Stimulated activated CD4-positive, alpha-beta T cell treated with anti-CD3 and anti-CD28 coated beads, Interleukin-4, amount 100 ng/mL, for 48 hours (primary cell): ENCODE measurements at regions not wholly inside any gene's neighbourhood (a gene's known extent, or its start where the extent isn't known, plus 50 kb on each side); places are given as distances from the start of the nearest gene placed in this dataset.
"Not testable (repeated sequence)": the region's sequence is repeated elsewhere in the genome, so short reads cannot be mapped to it uniquely, and the experiment has no call there.

ENCODE experiments used
- DNase-seq, 2 donors: peaks; one replicate each; pipeline ENCODE4 v3.0.0-alpha.2; 2020; ENCODE audit warnings: low read depth in 2 of 2

GRCh38 chr9:95785209-95785608, 90.3 kb upstream of the ERCC6L2 start:
- DNase-seq = no peak

DNA sequence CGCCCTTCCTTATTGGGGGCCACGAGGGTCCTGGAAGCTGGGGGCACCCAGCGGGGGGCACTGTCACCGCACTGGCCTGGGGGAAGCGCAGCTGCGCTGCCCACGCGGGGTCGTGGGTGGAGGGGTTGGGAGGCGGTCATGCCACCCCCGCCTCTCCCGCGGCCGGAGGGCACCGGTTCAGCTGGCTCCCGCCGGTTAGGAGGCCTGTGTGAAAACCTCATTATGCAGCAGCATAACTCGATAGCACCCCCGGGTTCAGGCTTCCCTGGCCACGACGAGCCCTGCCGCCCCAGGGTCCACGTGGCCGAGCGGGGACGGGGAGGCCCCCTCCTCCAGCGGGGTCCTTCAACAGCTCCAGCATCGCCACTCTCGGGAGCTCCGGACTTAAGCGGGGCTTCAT, 91.2 kb upstream of the ERCC6L2 start:
- DNase-seq = no peak

- DNase-seq = no peak
Measured at GRCh38 chr9:95783426-95783975, 92.0 kb upstream of the ERCC6L2 start.

DNA sequence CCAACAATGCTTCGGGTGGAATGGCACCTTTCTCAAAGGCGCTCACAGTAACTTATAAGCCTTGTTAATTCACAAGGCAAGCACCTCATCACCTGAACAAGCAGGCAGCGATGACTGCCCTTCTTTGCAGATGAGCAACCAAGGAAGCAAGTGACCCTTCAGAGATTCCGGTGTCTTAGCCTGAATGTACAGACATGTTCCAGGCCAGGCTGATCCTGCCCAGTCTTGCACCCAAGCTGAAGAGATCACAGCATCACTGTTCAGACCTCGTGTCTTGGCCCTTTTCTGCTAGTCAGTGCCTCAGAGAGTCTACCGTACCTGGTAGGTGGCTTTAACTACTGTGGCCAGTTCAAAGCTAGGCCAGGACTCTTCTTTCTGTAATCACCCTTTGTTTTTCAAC, 94.7 kb upstream of the ERCC6L2 start:
- no peak for DNase-seq

- no peak for DNase-seq
Measured at GRCh38 chr9:95780121-95780520, 95.4 kb upstream of the ERCC6L2 start.

DNA sequence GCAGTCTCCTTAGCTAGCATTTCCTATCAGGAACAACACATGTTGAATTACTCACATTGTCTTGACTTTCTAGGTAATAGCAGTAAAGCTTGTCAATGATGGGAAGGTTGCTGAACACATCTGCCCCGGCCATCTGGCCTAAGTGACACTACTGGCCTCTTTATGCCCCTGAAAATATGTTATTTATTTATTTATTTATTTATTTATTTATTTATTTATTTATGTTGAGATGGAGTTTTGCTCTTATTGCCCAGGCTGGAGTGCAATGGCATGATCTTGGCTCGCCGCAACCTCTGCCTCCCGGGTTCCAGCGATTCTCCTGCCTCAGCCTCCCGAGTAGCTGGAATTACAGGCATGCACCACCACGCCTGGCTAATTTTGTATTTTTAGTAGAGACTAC, 95.9 kb upstream of the ERCC6L2 start:
- DNase-seq = not testable (repeated sequence)

GRCh38 chr9:95778957-95779356, 96.5 kb upstream of the ERCC6L2 start:
- no peak for DNase-seq

- DNase-seq = no peak
Measured at GRCh38 chr9:95777136-95777535, 98.4 kb upstream of the ERCC6L2 start.

GRCh38 chr9:95776176-95776575, 99.3 kb upstream of the ERCC6L2 start:
- DNase-seq = no peak

- DNase-seq = no peak
Measured at GRCh38 chr9:95775191-95775590, 100.3 kb upstream of the ERCC6L2 start.

GRCh38 chr9:95773053-95773418, 102.5 kb upstream of the ERCC6L2 start:
- DNase-seq = no peak

DNA sequence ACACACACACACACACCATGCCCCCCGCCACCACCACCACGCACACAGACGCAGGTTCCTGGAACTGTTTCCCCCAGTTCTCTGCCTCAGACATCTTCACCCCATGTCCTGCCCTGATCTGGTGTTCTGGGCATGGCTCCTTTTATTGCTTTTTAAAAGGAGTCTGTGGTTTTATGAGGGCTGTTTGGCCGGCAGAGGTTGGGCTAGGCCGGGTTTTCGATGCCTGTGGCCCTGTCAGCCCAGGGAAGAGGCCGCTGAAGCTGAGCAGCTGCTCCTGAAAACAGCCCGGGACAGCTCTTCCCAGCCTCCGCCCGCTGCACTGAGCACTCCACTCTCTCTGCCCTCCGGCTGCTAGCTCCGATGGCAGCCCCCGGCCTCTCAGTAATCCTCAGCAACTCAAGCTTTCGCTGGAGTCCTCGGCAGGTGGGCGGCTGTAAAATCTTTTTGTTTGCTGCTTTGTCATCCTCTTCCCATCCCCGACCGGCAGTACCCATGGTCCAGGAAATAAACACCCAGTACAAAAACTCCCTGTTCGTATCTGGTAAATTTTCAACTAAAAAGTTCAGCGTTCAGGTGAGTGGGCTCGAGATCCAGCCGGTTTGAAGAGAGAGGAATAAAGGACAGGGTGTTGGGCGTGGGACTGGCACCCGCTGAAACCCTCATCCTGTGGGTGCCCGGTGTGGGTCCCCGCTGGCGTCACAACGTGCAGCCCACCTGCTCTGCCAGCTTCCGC, 103.0 kb upstream of the ERCC6L2 start:
- DNase-seq = no peak

DNA sequence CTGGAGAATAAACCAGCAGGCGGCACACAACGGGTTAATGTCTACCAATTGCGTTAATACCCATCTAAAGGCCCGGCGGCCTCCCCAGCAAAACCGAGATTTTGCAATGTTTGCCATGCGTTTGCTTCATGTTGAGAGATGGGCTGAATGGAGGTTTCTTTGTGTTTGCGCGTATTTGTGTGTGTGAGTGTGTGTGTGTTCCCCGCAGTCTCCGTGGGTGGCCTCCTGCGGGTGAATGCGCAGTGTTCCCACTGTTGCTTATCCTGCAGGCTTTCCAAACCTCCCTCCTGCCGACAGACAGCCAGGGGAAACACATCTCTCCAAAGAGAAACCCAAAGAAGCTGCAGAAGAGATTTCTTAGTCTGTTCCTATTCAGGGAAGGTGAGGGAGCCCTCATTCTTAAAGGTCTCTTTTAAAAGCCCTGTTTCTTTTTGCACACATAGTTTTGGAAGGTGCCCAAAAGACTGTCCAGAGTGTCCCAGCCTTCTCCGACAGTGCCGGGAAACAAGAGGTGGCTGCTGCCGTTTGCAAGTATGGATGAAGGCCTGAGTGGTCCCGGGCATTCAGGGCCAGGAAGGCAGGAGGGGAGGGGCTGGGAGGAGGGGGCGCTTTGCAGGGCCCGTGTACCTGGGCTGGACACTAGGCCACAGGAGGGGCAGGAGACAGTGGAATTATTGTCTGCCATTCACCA, 103.8 kb upstream of the ERCC6L2 start:
- no peak for DNase-seq

GRCh38 chr9:95770653-95771131, 104.8 kb upstream of the ERCC6L2 start:
- no peak for DNase-seq

GRCh38 chr9:95769909-95770433, 105.5 kb upstream of the ERCC6L2 start:
- DNase-seq = no peak

GRCh38 chr9:95769473-95769872, 106.0 kb upstream of the ERCC6L2 start:
- no peak for DNase-seq

DNA sequence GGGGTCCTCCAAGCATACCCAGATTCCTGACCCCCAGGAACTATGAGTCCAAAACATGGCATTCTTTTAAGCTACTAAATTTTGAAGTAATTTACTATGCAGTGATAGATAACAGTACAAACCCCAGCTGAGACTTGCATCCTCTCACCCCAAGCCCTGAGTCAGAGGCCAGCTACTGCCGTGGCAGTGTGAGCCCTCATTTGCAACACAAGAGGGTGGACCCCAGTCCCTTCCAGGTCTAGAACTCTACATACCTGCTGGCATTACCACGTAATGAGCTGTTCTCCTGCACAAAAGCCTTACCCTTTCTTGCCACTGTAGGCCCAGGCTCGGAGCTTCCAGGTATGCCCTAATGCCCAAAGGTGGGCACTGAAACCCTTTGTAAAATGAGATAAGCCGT, 108.6 kb upstream of the ERCC6L2 start:
- DNase-seq = no peak

DNA sequence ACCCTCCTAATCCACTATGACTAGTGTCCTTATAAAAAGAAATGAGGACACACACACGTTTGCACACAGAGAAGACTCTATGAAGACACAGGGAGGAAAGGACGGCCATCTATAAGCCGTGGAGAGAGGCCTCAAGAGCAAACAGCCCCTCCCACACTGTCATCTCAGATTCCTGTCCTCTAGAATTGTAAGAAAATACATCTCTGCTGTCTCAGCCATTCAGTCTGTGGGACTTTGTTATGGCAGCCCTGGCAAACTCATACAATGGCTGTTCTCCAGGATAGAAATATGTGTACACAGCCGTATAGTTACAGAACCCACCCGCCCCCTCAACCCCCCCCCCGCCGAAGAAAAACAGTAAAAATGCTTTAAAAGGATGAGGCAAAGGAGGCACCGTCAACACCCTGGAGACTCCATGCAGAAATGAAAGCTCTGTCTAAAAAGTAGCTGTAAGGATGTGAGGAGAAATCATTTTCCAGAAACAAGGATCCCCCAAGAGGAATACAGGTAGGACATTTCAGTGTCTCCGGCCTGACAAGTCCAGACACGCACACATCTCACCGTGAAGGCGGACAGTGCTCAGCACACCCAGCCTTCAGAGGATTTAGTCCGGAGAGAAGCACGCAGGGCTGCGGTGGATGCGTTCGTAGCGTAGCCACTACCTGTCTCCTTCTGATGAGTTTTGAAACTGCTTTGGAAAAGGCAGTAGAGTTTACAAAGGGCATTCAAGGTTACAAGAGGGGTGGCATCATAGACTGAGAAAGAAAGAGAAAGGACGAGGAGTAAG, 110.8 kb upstream of the ERCC6L2 start:
- no peak for DNase-seq

GRCh38 chr9:95763983-95764382, 111.5 kb upstream of the ERCC6L2 start:
- DNase-seq = no peak

GRCh38 chr9:95763006-95763405, 112.5 kb upstream of the ERCC6L2 start:
- DNase-seq = no peak

DNA sequence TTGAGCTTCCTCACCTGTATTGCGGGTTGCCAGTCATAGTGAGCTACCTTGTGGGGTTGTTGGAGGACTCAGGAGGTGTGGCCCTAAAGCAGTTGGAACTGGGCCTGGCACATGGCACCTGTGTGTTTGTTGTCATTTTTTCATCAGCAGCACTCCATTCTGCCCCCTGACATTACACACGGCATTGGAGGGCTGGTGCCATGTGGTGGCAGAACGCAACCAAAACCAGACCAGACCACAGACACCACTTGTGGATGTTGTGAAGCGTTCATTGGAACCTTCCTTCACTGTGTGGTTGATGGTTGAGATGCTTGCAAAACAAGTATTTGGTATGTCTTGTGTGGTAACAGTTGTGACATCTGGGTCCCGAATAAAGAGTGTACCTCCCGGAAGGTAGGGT, 113.2 kb upstream of the ERCC6L2 start:
- DNase-seq = no peak

DNA sequence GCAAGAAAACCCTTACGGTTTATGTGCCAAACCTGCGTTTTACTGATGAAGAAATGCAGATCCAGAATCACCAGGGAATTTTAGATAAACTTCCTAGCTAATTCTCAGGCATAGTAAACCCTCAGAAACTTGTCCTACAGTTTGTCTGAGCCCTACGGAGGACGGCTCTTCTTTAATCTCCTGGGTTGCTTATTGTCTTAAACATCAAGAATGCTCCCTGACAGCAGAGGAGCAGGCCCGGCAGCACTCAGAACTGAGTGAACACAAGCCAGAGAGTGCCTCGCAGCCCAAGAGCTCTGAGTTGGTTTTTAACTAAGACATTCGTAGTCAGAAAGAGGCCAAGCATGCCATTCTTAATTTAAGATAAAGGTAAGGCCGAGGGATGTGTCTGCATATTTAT, 114.7 kb upstream of the ERCC6L2 start:
- no peak for DNase-seq
